Activated CD4-positive, alpha-beta T cell treated with anti-CD3 and anti-CD28 coated beads for 24 hours (primary cell): ENCODE measurements at regions not wholly inside any gene's neighbourhood (a gene's known extent, or its start where the extent isn't known, plus 50 kb on each side); places are given as distances from the start of the nearest gene placed in this dataset.

Experiments used
- DNase-seq, 2 donors: peaks; one replicate each; pipeline ENCODE4 v3.0.0-alpha.2; 2020; ENCODE audit warnings: low read depth in 2 of 2

- no peak for DNase-seq
Observed at GRCh38 chr17:31588034-31588433, 196.6 kb downstream of the RAB11FIP4 start.
